Occipital lobe (tissue), 1 donor: ENCODE measurements at regions not wholly inside any gene's neighbourhood (a gene's known extent, or its start where the extent isn't known, plus 50 kb on each side); places are given as distances from the start of the nearest gene placed in this dataset.

Experiments used
- DNase-seq: peaks from one replicate; lab custom pipeline; 2025; lab: John Stamatoyannopoulos, UW

GRCh38 chr1:209416716-209417115 lies 166.8 kb upstream of the CAMK1G start:
- DNase-seq: no peak

- DNase-seq: no peak
Observed at GRCh38 chr1:209417761-209418160, 165.8 kb upstream of the CAMK1G start.

GRCh38 chr1:209420276-209420675 lies 163.2 kb upstream of the CAMK1G start:
- no peak for DNase-seq

- DNase-seq: no peak
Observed at GRCh38 chr1:209421186-209421585, 162.3 kb upstream of the CAMK1G start.

GRCh38 chr1:209421978-209422680 lies 161.4 kb upstream of the CAMK1G start:
- DNase-seq: no peak

- DNase-seq: no peak
Observed at GRCh38 chr1:209425959-209426358, 157.6 kb upstream of the CAMK1G start.

- no peak for DNase-seq
Observed at GRCh38 chr1:209427277-209427676, 156.2 kb upstream of the CAMK1G start.

GRCh38 chr1:209427811-209428210 lies 155.7 kb upstream of the CAMK1G start:
- DNase-seq: no peak

- no peak for DNase-seq
Observed at GRCh38 chr1:209428241-209428921, 155.1 kb upstream of the CAMK1G start.

GRCh38 chr1:209429611-209430010 lies 153.9 kb upstream of the CAMK1G start:
- DNase-seq: no peak

- DNase-seq: no peak
Observed at GRCh38 chr1:209430107-209430506, 153.4 kb upstream of the CAMK1G start.

GRCh38 chr1:209430821-209431259 lies 152.7 kb upstream of the CAMK1G start:
- no peak for DNase-seq

- DNase-seq: no peak
Observed at GRCh38 chr1:209431402-209431801, 152.1 kb upstream of the CAMK1G start.

GRCh38 chr1:209431813-209432442 lies 151.6 kb upstream of the CAMK1G start:
- no peak for DNase-seq

GRCh38 chr1:209432443-209432825 lies 151.1 kb upstream of the CAMK1G start:
- no peak for DNase-seq

- DNase-seq: no peak
Observed at GRCh38 chr1:209433649-209434031, 149.9 kb upstream of the CAMK1G start.

- DNase-seq: peak; percentile 57
Observed at GRCh38 chr1:209434066-209434465, 149.4 kb upstream of the CAMK1G start.

- peak; percentile 7 for DNase-seq
Observed at GRCh38 chr1:209434631-209435217, 148.8 kb upstream of the CAMK1G start.

GRCh38 chr1:209435654-209436566 lies 147.6 kb upstream of the CAMK1G start:
- peak; percentile 57 for DNase-seq

- no peak for DNase-seq
Observed at GRCh38 chr1:209439828-209440227, 143.7 kb upstream of the CAMK1G start.

- DNase-seq: no peak
Observed at GRCh38 chr1:209443361-209443931, 140.1 kb upstream of the CAMK1G start.
